HEK293T (cell line): ENCODE measurements at regions not wholly inside any gene's neighbourhood (a gene's known extent, or its start where the extent isn't known, plus 50 kb on each side); places are given as distances from the start of the nearest gene placed in this dataset.

Experiments
- ARNT ChIP-seq: fragments of 450-650 bp; IDR thresholded peaks from 2 replicates; pipeline ENCODE4 v1.6.1; 2017; ENCODE audit warnings: mild to moderate bottlenecking
- BHLHE40 ChIP-seq: fragments of 450-650 bp; IDR thresholded peaks from 2 replicates; pipeline ENCODE4 v1.6.1; 2016; ENCODE audit warnings: mild to moderate bottlenecking, moderate library complexity, borderline replicate concordance
- CTBP1 ChIP-seq: fragments of 450-650 bp; IDR thresholded peaks from 2 replicates; pipeline ENCODE4 v1.6.1; 2016; ENCODE audit warnings: borderline replicate concordance
- ELF4 ChIP-seq: fragments of 450-650 bp; IDR thresholded peaks from 2 replicates; pipeline ENCODE4 v1.6.1; 2017; ENCODE audit warnings: antibody characterized with exemption
- TF ChIP-seq, protein P1 (sequence below): fragments of 450-650 bp; IDR thresholded peaks from 2 replicates; pipeline ENCODE4 v1.6.1; 2016

DNA sequence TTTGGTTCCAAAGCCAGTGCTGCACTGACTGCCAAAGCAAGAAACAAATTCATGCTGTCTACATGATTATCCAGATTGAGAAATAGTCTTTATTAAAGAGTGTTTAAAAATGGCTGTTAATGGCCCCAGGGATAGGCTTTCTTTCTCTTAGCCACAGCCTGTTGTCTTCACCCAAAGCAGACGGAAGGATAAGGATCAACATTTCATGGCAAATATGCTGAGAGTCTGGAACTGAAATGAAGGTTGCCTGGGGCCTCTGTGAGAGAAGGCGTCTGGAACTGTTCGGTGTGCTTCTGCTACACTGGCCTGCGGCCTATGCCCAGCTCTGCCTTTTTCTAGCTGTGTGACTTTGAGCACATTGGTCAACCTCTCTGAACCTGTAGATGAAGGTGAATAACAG, 373.0 kb upstream of the ZFP64 start:
- TF ChIP-seq BHLHE40 (no peak), ELF4 (no peak), ARNT (no peak), CTBP1 (no peak)
- TF ChIP-seq, protein P1, sequence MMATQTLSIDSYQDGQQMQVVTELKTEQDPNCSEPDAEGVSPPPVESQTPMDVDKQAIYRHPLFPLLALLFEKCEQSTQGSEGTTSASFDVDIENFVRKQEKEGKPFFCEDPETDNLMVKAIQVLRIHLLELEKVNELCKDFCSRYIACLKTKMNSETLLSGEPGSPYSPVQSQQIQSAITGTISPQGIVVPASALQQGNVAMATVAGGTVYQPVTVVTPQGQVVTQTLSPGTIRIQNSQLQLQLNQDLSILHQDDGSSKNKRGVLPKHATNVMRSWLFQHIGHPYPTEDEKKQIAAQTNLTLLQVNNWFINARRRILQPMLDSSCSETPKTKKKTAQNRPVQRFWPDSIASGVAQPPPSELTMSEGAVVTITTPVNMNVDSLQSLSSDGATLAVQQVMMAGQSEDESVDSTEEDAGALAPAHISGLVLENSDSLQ, result no peak
